ENCODE measurements at regions not wholly inside any gene's neighbourhood (a gene's known extent, or its start where the extent isn't known, plus 50 kb on each side); places are given as distances from the start of the nearest gene placed in this dataset.

DNA sequence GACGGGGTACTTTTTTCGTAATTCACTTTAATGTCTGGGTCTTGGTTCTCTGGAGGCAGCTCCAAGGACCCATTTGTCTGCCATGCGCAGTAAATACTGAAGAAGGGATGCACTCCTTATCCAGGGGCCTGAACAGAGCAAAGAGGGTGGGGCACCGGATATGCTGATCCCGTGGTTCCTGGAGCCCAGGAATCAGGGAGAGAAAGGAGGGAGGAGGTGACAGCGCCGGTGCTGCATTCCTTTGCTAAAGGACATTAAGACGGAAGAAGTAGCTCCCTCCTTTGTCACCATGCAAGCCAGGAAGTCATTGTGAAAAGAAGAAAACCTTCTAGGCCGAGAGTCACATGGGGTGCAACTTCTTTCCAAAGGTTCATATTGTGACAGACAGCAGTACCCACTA, 1057.7 kb downstream of the VRK1 start:
- no peak for DNase-seq (ENCODE audit: extremely low read depth in 1 of 11, low read depth in 9 of 11, low spot score in 4 of 11)

DNA sequence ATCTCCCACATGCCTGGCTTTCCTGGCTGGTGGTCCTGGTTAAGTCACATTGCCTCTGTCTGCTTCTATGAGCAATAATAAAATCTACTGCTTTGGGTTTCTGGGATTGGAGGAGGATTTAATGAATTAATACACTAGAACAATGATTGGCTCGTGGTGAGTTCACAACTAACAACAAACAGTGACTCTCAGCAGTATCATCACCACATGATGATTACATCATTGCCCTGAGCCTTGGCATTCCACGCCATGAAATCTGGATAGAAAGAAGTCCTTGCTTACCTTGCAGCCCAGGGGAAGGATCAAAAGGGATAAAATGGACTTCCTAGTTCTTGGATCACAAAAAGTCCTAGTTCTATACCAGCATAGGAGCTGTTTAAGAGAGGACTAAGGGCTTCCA, 1069.0 kb downstream of the VRK1 start:
- DNase-seq (ENCODE audit: extremely low read depth in 1 of 11, low read depth in 9 of 11, low spot score in 4 of 11), result no peak

- no peak for DNase-seq (ENCODE audit: extremely low read depth in 1 of 11, low read depth in 9 of 11, low spot score in 4 of 11)
Measured at GRCh38 chr14:97866664-97867063, 1069.5 kb downstream of the VRK1 start.

DNA sequence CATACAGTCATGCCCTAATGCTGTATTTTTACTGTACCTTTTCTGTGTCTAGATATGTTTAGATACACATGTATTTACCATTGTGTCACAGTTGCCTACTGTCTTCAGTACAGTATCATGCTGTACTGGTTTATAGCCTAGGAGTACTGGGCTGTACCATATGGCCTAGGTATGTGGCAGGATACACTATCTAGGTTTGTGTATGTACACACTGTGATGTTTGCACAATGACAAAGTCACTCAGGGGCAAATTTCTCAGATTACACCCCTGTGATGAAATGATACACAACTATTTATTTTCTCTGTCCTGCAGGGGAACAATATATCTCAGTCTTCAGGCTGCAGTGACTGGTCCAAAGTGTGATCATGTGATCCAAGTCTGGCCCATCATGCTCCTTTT, 1076.1 kb downstream of the VRK1 start:
- DNase-seq (ENCODE audit: extremely low read depth in 1 of 11, low read depth in 9 of 11, low spot score in 4 of 11), result no peak

DNA sequence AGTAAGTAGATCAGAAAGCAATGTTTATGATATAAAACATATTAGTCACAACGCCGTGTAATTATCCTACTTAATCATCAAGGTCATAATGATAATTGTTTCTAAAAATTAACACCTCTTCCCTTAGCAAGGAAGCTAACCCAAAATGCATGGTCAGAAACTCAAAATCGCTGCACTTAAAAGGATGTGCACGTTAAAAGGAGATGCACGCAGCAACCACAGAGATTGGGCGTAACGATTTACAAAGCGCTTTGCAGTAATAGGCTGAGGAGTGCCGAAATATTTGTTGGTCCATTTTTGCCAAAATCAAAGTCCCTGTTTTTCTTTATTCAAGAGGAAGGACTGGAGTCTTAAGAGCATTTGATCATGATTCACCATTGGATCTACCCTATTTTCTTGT, 1077.2 kb downstream of the VRK1 start:
- no peak for DNase-seq (ENCODE audit: extremely low read depth in 1 of 11, low read depth in 9 of 11, low spot score in 4 of 11)

- DNase-seq (ENCODE audit: extremely low read depth in 1 of 11, low read depth in 9 of 11, low spot score in 4 of 11), result no peak
Measured at GRCh38 chr14:97878206-97878605, 1081.0 kb downstream of the VRK1 start.

DNA sequence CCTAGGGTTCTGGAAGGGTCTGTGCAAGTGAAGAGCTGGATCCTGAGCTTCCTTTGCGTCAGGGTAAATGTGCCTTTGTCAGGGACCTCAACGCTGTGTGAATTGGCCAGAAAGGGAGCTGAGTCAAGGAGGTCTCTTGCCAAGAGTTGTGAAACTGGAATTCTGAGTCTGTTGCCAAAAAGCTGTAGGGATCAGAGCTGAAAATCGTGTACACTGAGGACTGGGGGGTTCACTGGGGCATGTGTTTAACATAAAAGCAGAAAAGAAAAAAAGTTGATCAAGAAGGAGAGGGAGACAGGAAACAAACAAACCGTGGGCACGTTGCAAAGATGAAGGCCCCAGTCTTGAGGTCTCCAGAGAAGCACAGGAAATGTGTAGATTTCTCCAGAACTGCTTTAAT, 1081.5 kb downstream of the VRK1 start:
- DNase-seq (ENCODE audit: extremely low read depth in 1 of 11, low read depth in 9 of 11, low spot score in 4 of 11), result no peak

- no peak for DNase-seq (ENCODE audit: extremely low read depth in 1 of 11, low read depth in 9 of 11, low spot score in 4 of 11)
Measured at GRCh38 chr14:97887690-97888089, 1090.5 kb downstream of the VRK1 start.

DNA sequence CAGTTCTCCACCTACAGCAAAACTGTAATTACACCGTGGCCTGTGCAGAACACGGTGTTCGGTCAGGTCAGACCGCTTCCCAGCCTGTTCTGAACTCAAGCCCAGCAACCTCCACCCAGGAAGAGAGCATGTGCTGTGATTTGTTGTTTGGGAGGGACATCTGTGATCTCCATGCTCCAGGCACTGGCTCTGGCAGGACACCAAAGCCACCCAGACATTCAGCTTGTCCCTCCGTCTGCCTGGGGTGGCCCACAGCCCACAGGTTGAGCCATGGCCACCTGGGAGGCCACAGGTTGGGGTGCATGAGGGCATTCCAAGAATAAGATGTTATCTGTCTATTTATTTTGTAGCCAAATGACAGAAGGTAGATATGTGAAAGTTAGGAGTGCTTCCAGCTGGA, 1091.1 kb downstream of the VRK1 start:
- no peak for DNase-seq (ENCODE audit: extremely low read depth in 1 of 11, low read depth in 9 of 11, low spot score in 4 of 11)

- DNase-seq (ENCODE audit: extremely low read depth in 1 of 11, low read depth in 9 of 11, low spot score in 4 of 11), result no peak
Measured at GRCh38 chr14:97891515-97891914, 1094.3 kb downstream of the VRK1 start.

DNA sequence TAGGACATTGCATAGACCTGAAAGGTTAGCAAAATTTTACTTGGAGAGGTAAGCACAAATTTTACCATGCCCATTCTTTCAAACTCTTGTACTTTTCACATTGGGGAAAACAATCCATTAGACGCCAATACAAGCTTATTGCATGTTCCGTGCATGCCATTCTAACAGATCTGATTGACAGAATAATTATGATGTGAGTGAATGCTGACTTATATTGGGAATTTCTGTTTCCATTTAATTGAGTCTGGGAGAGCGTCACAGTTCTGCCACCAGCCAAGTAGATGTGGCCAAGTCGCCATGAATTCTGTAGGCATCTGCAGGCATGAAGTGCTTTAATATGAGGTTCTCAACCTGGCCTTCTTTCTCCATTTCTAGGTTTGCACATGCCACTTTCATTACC, 1097.4 kb downstream of the VRK1 start:
- no peak for DNase-seq (ENCODE audit: extremely low read depth in 1 of 11, low read depth in 9 of 11, low spot score in 4 of 11)

GRCh38 chr14:97900196-97900854, 1103.1 kb downstream of the VRK1 start:
- DNase-seq (ENCODE audit: extremely low read depth in 1 of 11, low read depth in 9 of 11, low spot score in 4 of 11), result no peak

- no peak for DNase-seq (ENCODE audit: extremely low read depth in 1 of 11, low read depth in 9 of 11, low spot score in 4 of 11)
Measured at GRCh38 chr14:97902630-97903029, 1105.4 kb downstream of the VRK1 start.

DNA sequence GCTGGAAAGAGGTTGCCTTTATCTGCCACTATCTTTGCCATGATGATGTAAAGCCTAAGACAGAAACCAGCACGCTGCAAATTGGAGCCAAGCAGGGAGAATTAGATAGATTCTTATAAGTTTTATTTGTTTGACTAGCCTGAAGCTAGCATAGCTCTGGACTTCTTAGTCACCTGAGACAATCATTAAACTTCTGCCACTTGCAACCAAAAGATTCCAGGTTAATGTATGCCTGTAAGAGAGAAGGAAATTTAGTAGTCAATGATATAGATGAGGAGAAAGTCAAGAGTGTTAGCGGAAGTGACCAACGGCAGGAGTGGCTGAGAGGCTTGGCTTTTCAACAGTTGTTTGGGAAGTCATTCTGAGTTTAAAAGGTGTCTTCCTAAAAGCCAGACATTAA, 1106.6 kb downstream of the VRK1 start:
- no peak for DNase-seq (ENCODE audit: extremely low read depth in 1 of 11, low read depth in 9 of 11, low spot score in 4 of 11)

- no peak for DNase-seq (ENCODE audit: extremely low read depth in 1 of 11, low read depth in 9 of 11, low spot score in 4 of 11)
Measured at GRCh38 chr14:97912217-97912616, 1115.0 kb downstream of the VRK1 start.

GRCh38 chr14:97916100-97916499, 1118.9 kb downstream of the VRK1 start:
- no peak for DNase-seq (ENCODE audit: extremely low read depth in 1 of 11, low read depth in 9 of 11, low spot score in 4 of 11)

DNA sequence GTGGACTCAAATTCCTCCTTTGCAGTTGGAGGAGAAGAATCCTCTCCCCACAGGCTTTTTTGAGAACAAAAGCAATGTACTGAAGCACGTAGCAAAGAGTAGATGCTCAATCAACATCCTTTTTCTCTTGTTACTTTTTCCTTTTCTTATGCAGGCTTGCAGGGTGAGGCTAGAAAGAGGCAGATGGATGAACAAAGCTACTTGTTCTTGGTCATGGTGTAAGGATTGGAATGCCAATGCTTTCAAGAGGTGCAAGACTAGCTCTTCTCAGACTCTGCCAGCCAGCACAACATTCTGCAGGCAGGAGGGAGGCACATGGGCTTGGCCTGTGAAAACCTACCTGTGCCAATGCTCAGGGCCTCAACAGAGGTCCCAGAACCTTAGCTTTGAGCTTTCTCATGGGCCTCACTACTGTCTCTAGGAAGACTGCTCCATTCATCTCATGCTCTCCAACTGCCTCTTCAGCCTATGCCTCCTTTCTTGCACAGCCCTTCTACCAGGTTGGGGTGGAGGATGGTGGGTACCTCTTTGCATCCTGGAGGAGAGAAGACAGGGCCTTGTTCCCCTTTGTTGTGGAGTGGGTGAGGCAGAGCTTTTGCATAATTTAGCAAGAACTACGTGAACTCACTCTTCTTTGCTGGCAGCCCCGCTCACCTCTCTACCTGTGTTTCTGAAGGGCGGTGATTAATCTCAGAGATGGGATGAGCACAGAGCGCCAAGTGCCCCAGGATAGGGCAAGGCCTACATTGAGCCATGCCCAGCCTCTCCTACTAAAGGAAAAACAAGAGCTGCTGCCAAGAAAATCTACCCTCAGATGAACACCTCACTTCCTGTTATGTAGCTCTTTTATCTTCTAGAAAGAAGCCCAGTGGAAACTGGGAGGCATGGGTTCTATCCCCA, 1119.7 kb downstream of the VRK1 start:
- no peak for DNase-seq (ENCODE audit: extremely low read depth in 1 of 11, low read depth in 9 of 11, low spot score in 4 of 11)

GRCh38 chr14:97920201-97920600, 1123.0 kb downstream of the VRK1 start:
- DNase-seq (ENCODE audit: extremely low read depth in 1 of 11, low read depth in 9 of 11, low spot score in 4 of 11), result no peak

- DNase-seq (ENCODE audit: extremely low read depth in 1 of 11, low read depth in 9 of 11, low spot score in 4 of 11), result no peak
Measured at GRCh38 chr14:97921296-97921695, 1124.1 kb downstream of the VRK1 start.

DNA sequence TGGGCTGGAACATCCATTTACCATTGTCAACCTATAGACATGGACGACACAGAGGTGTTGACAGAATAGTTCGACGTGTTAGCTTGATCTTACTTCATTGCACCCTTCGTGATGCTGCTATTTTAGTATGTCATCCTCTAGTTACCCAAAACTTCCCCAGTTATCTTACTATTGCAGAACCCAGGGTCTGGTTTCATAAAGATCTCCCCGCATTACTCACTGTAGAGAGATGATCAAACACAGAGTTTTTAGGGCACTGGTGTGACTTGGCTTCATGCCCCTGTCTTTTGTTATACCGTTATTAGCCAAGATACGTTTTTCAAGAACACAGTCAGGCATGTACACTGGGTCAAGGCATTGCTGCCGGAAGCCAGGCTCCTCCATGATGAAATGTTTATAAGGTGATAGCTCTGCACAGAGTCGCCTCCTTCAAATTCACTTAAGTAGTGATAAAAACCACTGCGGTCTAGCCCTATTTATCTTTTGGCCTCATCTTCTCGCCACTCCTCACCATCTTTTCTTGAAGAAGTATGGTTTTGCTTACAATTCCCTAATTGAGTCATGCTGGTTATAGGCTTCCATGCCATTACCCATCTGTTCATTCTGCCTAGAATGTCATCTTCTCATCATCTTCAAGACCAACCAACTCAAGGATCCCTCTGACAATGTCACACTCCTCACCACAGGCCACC, 1127.9 kb downstream of the VRK1 start:
- no peak for DNase-seq (ENCODE audit: extremely low read depth in 1 of 11, low read depth in 9 of 11, low spot score in 4 of 11)
